ENCODE measurements at regions not wholly inside any gene's neighbourhood (a gene's known extent, or its start where the extent isn't known, plus 50 kb on each side); places are given as distances from the start of the nearest gene placed in this dataset.

DNA sequence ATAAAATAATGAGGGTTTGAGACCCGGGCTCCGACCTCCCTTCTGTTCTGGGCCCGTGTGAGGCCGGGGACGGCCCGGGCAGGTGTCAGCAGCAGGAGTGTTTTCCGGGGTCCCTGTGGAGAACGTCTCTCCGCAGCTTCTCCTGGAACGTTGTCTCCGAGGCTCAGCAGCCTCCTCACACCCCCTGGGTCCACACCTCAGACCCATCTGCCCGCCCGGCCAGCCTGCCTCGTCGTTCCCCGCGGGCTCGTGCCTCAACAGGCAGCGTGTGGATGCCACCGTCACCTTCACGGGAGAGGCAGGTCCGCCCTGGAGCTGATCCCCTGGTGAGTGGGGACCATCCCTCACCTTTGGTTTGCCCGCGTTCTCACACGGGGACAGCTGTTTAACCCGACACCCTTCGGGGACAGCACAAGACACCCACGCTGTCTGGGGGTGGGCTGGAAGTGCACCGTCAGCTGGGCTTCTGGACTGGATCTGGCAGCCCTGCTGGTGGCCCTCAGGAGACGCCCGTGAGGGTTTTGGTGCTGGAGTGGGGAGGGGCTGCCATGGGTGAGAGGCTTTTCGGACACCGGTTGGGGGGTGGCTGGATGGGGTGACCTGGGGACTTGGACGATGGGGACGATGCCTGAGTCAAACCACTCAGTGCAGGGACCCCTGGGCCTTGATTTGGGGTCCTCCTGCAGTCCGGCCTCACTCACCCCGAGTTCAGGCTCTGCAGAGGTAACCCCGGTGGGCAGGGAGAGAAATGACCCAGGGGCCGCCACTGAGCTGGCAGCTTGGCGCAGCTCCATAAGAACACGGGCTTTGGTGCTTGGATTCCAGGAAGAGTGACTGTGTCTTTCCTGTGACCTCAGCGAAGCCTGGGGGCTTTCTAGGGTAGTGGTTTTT lies 131.7 kb downstream of the DNAJB6 start:
- H2BK5ac ChIP-seq (ENCODE audit: low read depth, low read length): no peak overlapping the region

More for the DNA sequence above, 131.7 kb downstream of the DNAJB6 start:
- no peak overlapping the region for H4K5ac ChIP-seq (ENCODE audit: insufficient read length, low read depth, low read length)
- H2BK15ac ChIP-seq (ENCODE audit: low read length): no peak overlapping the region
- TF ChIP-seq MAFK (IDR thresholded peaks at IDR 0.05; ENCODE audit: low read depth, low read length) (no peak), BRCA1 (IDR thresholded peaks at IDR 0.05; ENCODE audit: low read depth, low read length) (no peak), SP2 (IDR thresholded peaks at IDR 0.05; ENCODE audit: low read length) (no peak), JUND (IDR thresholded peaks at IDR 0.05; ENCODE audit: low read length) (no peak), RXRA (IDR thresholded peaks at IDR 0.05; ENCODE audit: insufficient read depth, low read depth, low read length) (no peak), SAP30 (IDR thresholded peaks at IDR 0.05; ENCODE audit: insufficient read depth, insufficient replicate concordance, low read length) (no peak), KDM4A (IDR thresholded peaks at IDR 0.05; ENCODE audit: low read depth, low read length, severe bottlenecking) (no peak), BACH1 (IDR thresholded peaks at IDR 0.05; ENCODE audit: low read length) (no peak)
- TF ChIP-seq, protein P1, sequence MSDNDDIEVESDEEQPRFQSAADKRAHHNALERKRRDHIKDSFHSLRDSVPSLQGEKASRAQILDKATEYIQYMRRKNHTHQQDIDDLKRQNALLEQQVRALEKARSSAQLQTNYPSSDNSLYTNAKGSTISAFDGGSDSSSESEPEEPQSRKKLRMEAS (IDR thresholded peaks at IDR 0.05): no peak
- TF ChIP-seq, protein P2, sequence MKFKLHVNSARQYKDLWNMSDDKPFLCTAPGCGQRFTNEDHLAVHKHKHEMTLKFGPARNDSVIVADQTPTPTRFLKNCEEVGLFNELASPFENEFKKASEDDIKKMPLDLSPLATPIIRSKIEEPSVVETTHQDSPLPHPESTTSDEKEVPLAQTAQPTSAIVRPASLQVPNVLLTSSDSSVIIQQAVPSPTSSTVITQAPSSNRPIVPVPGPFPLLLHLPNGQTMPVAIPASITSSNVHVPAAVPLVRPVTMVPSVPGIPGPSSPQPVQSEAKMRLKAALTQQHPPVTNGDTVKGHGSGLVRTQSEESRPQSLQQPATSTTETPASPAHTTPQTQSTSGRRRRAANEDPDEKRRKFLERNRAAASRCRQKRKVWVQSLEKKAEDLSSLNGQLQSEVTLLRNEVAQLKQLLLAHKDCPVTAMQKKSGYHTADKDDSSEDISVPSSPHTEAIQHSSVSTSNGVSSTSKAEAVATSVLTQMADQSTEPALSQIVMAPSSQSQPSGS (IDR thresholded peaks at IDR 0.05; ENCODE audit: low read length): no peak
- H3K4me1 ChIP-seq (replicated peaks in 1 of 4; ENCODE audit: control insufficient read depth in 3 of 4, insufficient read depth in 4 of 4, low read length in 3 of 4): peaks cover 0 to 9% (median 5%) of the 10 kb centered on the region in 4 experiments; a peak in 4 of 7 replicates
- CTCF ChIA-PET (ENCODE audit: partially characterized antibody): interaction anchor here (0.9 to 2.8 kb wide), 7 partner anchors 9 to 76 kb away, joined by 3 to 12 read pairs (median 3); no protein-coding TSS in a partner anchor
- H3K23ac ChIP-seq (ENCODE audit: insufficient read length): no peak overlapping the region
- H3K4me3 ChIP-seq (ENCODE audit: extremely low read depth in 1 of 4, insufficient read depth in 2 of 4, low read depth in 3 of 4, low read length in 4 of 4): no peak overlapping the region
- H3K27ac ChIP-seq (ENCODE audit: low read depth, low read length): no peak overlapping the region
- H3K36me3 ChIP-seq (ENCODE audit: control insufficient read depth in 2 of 4, insufficient read depth in 4 of 4, low read length in 3 of 4): no peaks in the 10 kb centered on the region
- H2AFZ ChIP-seq (ENCODE audit: low read length): no peak overlapping the region
- H2BK20ac ChIP-seq (ENCODE audit: low read length): no peak overlapping the region
- H2BK12ac ChIP-seq (ENCODE audit: low read depth, low read length): no peak overlapping the region
- no peak overlapping the region for H3K56ac ChIP-seq (replicated peaks; ENCODE audit: insufficient read length, low read depth, low read length)
- H3K4me2 ChIP-seq (ENCODE audit: insufficient read depth in 1 of 2, low read depth in 2 of 2, low read length in 2 of 2): no peak overlapping the region
- H2AK5ac ChIP-seq (ENCODE audit: low read depth, low read length): no peak overlapping the region
- DNase-seq (ENCODE audit: low read depth in 1 of 2, low spot score in 2 of 2): peak in 1 of 2 experiments; percentile 41
- FAIRE-seq: no peak
- H3K79me1 ChIP-seq (ENCODE audit: low read depth, low read length): no peaks in the 10 kb centered on the region
- no peaks in the 10 kb centered on the region for H3K23me2 ChIP-seq (ENCODE audit: low read depth, low read length)
- POLR2A ChIA-PET (ENCODE audit: partially characterized antibody): no interaction called here
- H4K8ac ChIP-seq (ENCODE audit: extremely low read depth, insufficient read depth, low read length): no peak overlapping the region
- H3K14ac ChIP-seq (ENCODE audit: insufficient read length): no peak overlapping the region
- no peak overlapping the region for H3K18ac ChIP-seq (ENCODE audit: extremely low read depth, low read length)
- WGBS, 2 experiments (ENCODE audit: extremely low coverage in 1 of 2, insufficient coverage in 1 of 2, insufficient read length in 1 of 2, insufficient replicate concordance in 2 of 2, low coverage in 1 of 2, low lambda C conversion rate in 2 of 2, missing lambda C conversion rate in 1 of 2): 84% methylated on average over 42 of the region's 42 CpGs; no CpG with 5 or more reads in 1 of the 2 experiments
- H2BK120ac ChIP-seq (replicated peaks; ENCODE audit: low read depth, low read length): no peak overlapping the region
- peaks cover 0 to 2% of the 10 kb centered on the region in 2 experiments for H4K20me1 ChIP-seq (replicated peaks in 1 of 2; ENCODE audit: control insufficient read depth in 1 of 2, insufficient read depth in 2 of 2, low read length in 2 of 2)
- no peak overlapping the region for H3K9ac ChIP-seq (replicated peaks in 1 of 4; ENCODE audit: extremely low read depth in 1 of 4, low read depth in 3 of 4, low read length in 3 of 4)
- H3K9me3 ChIP-seq (ENCODE audit: insufficient read depth in 2 of 2, low read depth in 1 of 2, low read length in 1 of 2): peaks cover 7 to 10% of the 10 kb centered on the region in 2 experiments; a peak in 3 of 4 replicates
- peaks cover 0 to 11% (median 1%) of the 10 kb centered on the region in 4 experiments; a peak in 3 of 7 replicates for H3K27me3 ChIP-seq (replicated peaks in 1 of 4; ENCODE audit: control insufficient read depth in 3 of 4, extremely low read depth in 1 of 4, insufficient read depth in 3 of 4, low read length in 3 of 4)
- no peak overlapping the region for H4K91ac ChIP-seq (replicated peaks; ENCODE audit: insufficient read length, low read length)
- no peak overlapping the region for H3K4ac ChIP-seq (replicated peaks; ENCODE audit: insufficient read length, low read depth, low read length)
- H3K79me2 ChIP-seq (ENCODE audit: control insufficient read depth in 1 of 2, insufficient read depth in 2 of 2, low read length in 2 of 2): no peaks in the 10 kb centered on the region
